ENCODE measurements at regions not wholly inside any gene's neighbourhood (a gene's known extent, or its start where the extent isn't known, plus 50 kb on each side); places are given as distances from the start of the nearest gene placed in this dataset.

DNA sequence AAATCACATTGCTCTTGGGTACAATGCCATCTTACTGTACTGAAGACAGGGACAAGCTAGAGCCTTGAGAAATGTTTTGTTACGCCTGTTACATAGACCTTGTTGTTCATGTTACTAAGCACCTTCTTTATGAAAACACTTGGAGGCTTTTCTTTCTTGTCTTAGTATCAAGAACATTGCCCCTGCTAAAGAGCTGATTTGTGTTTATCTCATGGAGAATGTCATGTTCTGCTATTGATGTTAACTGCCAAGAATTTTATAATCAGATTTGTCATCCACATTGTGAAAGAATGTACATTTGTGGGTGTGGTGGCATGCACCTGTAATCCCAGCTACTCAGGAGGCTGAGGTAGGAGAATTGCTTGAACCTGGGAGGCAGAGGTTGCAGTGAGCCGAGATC is 431.3 kb upstream of the MDFIC2 start:
- TF ChIP-seq, protein P1, sequence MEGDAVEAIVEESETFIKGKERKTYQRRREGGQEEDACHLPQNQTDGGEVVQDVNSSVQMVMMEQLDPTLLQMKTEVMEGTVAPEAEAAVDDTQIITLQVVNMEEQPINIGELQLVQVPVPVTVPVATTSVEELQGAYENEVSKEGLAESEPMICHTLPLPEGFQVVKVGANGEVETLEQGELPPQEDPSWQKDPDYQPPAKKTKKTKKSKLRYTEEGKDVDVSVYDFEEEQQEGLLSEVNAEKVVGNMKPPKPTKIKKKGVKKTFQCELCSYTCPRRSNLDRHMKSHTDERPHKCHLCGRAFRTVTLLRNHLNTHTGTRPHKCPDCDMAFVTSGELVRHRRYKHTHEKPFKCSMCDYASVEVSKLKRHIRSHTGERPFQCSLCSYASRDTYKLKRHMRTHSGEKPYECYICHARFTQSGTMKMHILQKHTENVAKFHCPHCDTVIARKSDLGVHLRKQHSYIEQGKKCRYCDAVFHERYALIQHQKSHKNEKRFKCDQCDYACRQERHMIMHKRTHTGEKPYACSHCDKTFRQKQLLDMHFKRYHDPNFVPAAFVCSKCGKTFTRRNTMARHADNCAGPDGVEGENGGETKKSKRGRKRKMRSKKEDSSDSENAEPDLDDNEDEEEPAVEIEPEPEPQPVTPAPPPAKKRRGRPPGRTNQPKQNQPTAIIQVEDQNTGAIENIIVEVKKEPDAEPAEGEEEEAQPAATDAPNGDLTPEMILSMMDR (IDR thresholded peaks at IDR 0.05): no peak
- no peak for TF ChIP-seq GABPA (IDR thresholded peaks at IDR 0.05; ENCODE audit: low read depth)
- TF ChIP-seq, protein P2, sequence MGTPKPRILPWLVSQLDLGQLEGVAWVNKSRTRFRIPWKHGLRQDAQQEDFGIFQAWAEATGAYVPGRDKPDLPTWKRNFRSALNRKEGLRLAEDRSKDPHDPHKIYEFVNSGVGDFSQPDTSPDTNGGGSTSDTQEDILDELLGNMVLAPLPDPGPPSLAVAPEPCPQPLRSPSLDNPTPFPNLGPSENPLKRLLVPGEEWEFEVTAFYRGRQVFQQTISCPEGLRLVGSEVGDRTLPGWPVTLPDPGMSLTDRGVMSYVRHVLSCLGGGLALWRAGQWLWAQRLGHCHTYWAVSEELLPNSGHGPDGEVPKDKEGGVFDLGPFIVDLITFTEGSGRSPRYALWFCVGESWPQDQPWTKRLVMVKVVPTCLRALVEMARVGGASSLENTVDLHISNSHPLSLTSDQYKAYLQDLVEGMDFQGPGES (IDR thresholded peaks at IDR 0.05; ENCODE audit: low read depth, low read length): no peak
- TF ChIP-seq MXI1 (IDR thresholded peaks at IDR 0.05; ENCODE audit: low read depth, low read length): no peak
- TF ChIP-seq REST (IDR thresholded peaks at IDR 0.05; ENCODE audit: low read depth, low read length): no peak
- TF ChIP-seq, protein P3, sequence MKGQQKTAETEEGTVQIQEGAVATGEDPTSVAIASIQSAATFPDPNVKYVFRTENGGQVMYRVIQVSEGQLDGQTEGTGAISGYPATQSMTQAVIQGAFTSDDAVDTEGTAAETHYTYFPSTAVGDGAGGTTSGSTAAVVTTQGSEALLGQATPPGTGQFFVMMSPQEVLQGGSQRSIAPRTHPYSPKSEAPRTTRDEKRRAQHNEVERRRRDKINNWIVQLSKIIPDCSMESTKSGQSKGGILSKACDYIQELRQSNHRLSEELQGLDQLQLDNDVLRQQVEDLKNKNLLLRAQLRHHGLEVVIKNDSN (IDR thresholded peaks at IDR 0.05; ENCODE audit: borderline replicate concordance, low read depth): no peak
